ENCODE measurements at regions not wholly inside any gene's neighbourhood (a gene's known extent, or its start where the extent isn't known, plus 50 kb on each side); places are given as distances from the start of the nearest gene placed in this dataset.

GRCh38 chr9:106383072-106383471 lies 479.9 kb upstream of the ZNF462 start:
- H3K27me3 ChIP-seq, result no peaks in the 10 kb centered on the region
- no peak overlapping the region for H3K4me3 ChIP-seq
- H2AFZ ChIP-seq (replicated peaks), result no peak overlapping the region
- no peaks in the 10 kb centered on the region for H3K79me2 ChIP-seq (ENCODE audit: low read depth)
- H3K4me2 ChIP-seq, result no peak overlapping the region
- H3K4me3 Mint-ChIP-seq, result no peak overlapping the region
- no peaks in the 10 kb centered on the region for H3K36me3 ChIP-seq
- TF ChIP-seq EZH2phosphoT487 (IDR thresholded peaks at IDR 0.05) (no peak), EZH2 (IDR thresholded peaks at IDR 0.05) (no peak), CTCF (IDR thresholded peaks at IDR 0.05) (no peak)
- no peak overlapping the region for H3K27ac ChIP-seq
- H3K27me3 Mint-ChIP-seq (ENCODE audit: insufficient read depth, low read depth), result no peaks in the 10 kb centered on the region
- DNase-seq (ENCODE audit: low spot score), result no peak
- no peaks in the 10 kb centered on the region for H3K9me3 ChIP-seq (ENCODE audit: low read depth)
- no peak overlapping the region for H3K9ac ChIP-seq
- peaks cover 14% of the 10 kb centered on the region for H3K4me1 Mint-ChIP-seq
- no peaks in the 10 kb centered on the region for H3F3A ChIP-seq (ENCODE audit: low read depth)
- no peaks in the 10 kb centered on the region for H4K20me1 ChIP-seq (ENCODE audit: low read depth)
- H3K36me3 Mint-ChIP-seq, result no peaks in the 10 kb centered on the region
- no peaks in the 10 kb centered on the region for H3K9me3 Mint-ChIP-seq
- no peak overlapping the region for H3K27ac Mint-ChIP-seq
- H3K4me1 ChIP-seq, result peaks cover 6% of the 10 kb centered on the region

GRCh38 chr9:106387965-106388364 lies 475.0 kb upstream of the ZNF462 start:
- H3K36me3 ChIP-seq, result no peaks in the 10 kb centered on the region
- no peak overlapping the region for H3K9ac ChIP-seq
- H3K9me3 ChIP-seq (ENCODE audit: low read depth), result no peaks in the 10 kb centered on the region
- no peak overlapping the region for H3K4me3 ChIP-seq
- no peaks in the 10 kb centered on the region for H3F3A ChIP-seq (ENCODE audit: low read depth)
- no peaks in the 10 kb centered on the region for H3K27me3 ChIP-seq
- H3K4me1 Mint-ChIP-seq, result peaks cover 14% of the 10 kb centered on the region
- no peak overlapping the region for H3K27ac Mint-ChIP-seq
- H3K79me2 ChIP-seq (ENCODE audit: low read depth), result no peaks in the 10 kb centered on the region
- no peak overlapping the region for H3K4me2 ChIP-seq
- no peak for DNase-seq (ENCODE audit: low spot score)
- no peaks in the 10 kb centered on the region for H3K9me3 Mint-ChIP-seq
- H2AFZ ChIP-seq (replicated peaks), result no peak overlapping the region
- H4K20me1 ChIP-seq (ENCODE audit: low read depth), result no peaks in the 10 kb centered on the region
- H3K4me3 Mint-ChIP-seq, result no peak overlapping the region
- H3K27ac ChIP-seq, result no peak overlapping the region
- no peaks in the 10 kb centered on the region for H3K36me3 Mint-ChIP-seq
- H3K4me1 ChIP-seq, result peaks cover 6% of the 10 kb centered on the region
- no peak for TF ChIP-seq CTCF (IDR thresholded peaks at IDR 0.05)
- TF ChIP-seq EZH2 (IDR thresholded peaks at IDR 0.05), result no peak
- TF ChIP-seq EZH2phosphoT487 (IDR thresholded peaks at IDR 0.05), result no peak
- H3K27me3 Mint-ChIP-seq (ENCODE audit: insufficient read depth, low read depth), result no peaks in the 10 kb centered on the region

GRCh38 chr9:106393226-106393625 lies 469.7 kb upstream of the ZNF462 start:
- no peaks in the 10 kb centered on the region for H3K36me3 ChIP-seq
- no peaks in the 10 kb centered on the region for H3K27me3 ChIP-seq
- H3K4me1 ChIP-seq, result no peaks in the 10 kb centered on the region
- H3K9me3 ChIP-seq (ENCODE audit: low read depth), result no peaks in the 10 kb centered on the region
- TF ChIP-seq EZH2 (IDR thresholded peaks at IDR 0.05), result no peak
- no peak for TF ChIP-seq EZH2phosphoT487 (IDR thresholded peaks at IDR 0.05)
- TF ChIP-seq CTCF (IDR thresholded peaks at IDR 0.05), result no peak
- H3K4me3 Mint-ChIP-seq, result no peak overlapping the region
- no peaks in the 10 kb centered on the region for H3K4me1 Mint-ChIP-seq
- H2AFZ ChIP-seq (replicated peaks), result peak overlapping the region; percentile 9
- H3K9ac ChIP-seq, result no peak overlapping the region
- no peak overlapping the region for H3K27ac ChIP-seq
- no peaks in the 10 kb centered on the region for H3K36me3 Mint-ChIP-seq
- H3K27ac Mint-ChIP-seq, result no peak overlapping the region
- DNase-seq (ENCODE audit: low spot score), result no peak
- H4K20me1 ChIP-seq (ENCODE audit: low read depth), result no peaks in the 10 kb centered on the region
- H3K4me3 ChIP-seq, result no peak overlapping the region
- H3K27me3 Mint-ChIP-seq (ENCODE audit: insufficient read depth, low read depth), result no peaks in the 10 kb centered on the region
- no peak overlapping the region for H3K4me2 ChIP-seq
- no peaks in the 10 kb centered on the region for H3K9me3 Mint-ChIP-seq
- H3F3A ChIP-seq (ENCODE audit: low read depth), result no peaks in the 10 kb centered on the region
- H3K79me2 ChIP-seq (ENCODE audit: low read depth), result no peaks in the 10 kb centered on the region

Measured in neural progenitor cell (in vitro differentiated cells).